AG10803 (cell line): ENCODE measurements at regions not wholly inside any gene's neighbourhood (a gene's known extent, or its start where the extent isn't known, plus 50 kb on each side); places are given as distances from the start of the nearest gene placed in this dataset.
"Not testable (repeated sequence)": the region's sequence is repeated elsewhere in the genome, so short reads cannot be mapped to it uniquely, and the experiment has no call there.

Experiments
- DNase-seq: peaks from one replicate; pipeline ENCODE4 v3.0.0; 2010; ENCODE audit warnings: low read depth
- H3K4me3 ChIP-seq: 2 replicates; pipeline ENCODE4 v1.5.1; 2011; ENCODE audit warnings: mild to moderate bottlenecking, low read length, control low read depth
- CTCF ChIP-seq: conservative IDR thresholded peaks from 2 replicates; pipeline ENCODE4 v1.5.1; 2011; ENCODE audit warnings: mild to moderate bottlenecking, low read length, control low read depth, inconsistent platforms

GRCh38 chr6:147678253-147678652, 169.8 kb downstream of the SAMD5 start:
- H3K4me3 ChIP-seq = no peak overlapping the region
- DNase-seq = no peak
- TF ChIP-seq CTCF = no peak

GRCh38 chr6:147684906-147685305, 176.4 kb downstream of the SAMD5 start:
- no peak overlapping the region for H3K4me3 ChIP-seq
- DNase-seq = no peak
- no peak for TF ChIP-seq CTCF

- no peak for TF ChIP-seq CTCF
- H3K4me3 ChIP-seq = no peak overlapping the region
- no peak for DNase-seq
Observed at GRCh38 chr6:147689398-147689797, 180.9 kb downstream of the SAMD5 start.

GRCh38 chr6:147691446-147691845, 183.0 kb downstream of the SAMD5 start:
- no peak overlapping the region for H3K4me3 ChIP-seq
- DNase-seq = no peak
- TF ChIP-seq CTCF = no peak

- DNase-seq = no peak
- TF ChIP-seq CTCF = no peak
- H3K4me3 ChIP-seq = no peak overlapping the region
Observed at GRCh38 chr6:147693181-147693580, 184.7 kb downstream of the SAMD5 start.

GRCh38 chr6:147694556-147694955, 186.1 kb downstream of the SAMD5 start:
- not testable (repeated sequence) for DNase-seq, H3K4me3 ChIP-seq

GRCh38 chr6:147695819-147696218, 187.3 kb downstream of the SAMD5 start:
- no peak for TF ChIP-seq CTCF

GRCh38 chr6:147699140-147699539, 190.7 kb downstream of the SAMD5 start:
- no peak overlapping the region for H3K4me3 ChIP-seq
- no peak for TF ChIP-seq CTCF
- no peak for DNase-seq

More at GRCh38 chr6:147695819-147696218, 187.3 kb downstream of the SAMD5 start:
- DNase-seq = no peak
- H3K4me3 ChIP-seq = no peak overlapping the region
